ENCODE measurements at regions not wholly inside any gene's neighbourhood (a gene's known extent, or its start where the extent isn't known, plus 50 kb on each side); places are given as distances from the start of the nearest gene placed in this dataset.

DNA sequence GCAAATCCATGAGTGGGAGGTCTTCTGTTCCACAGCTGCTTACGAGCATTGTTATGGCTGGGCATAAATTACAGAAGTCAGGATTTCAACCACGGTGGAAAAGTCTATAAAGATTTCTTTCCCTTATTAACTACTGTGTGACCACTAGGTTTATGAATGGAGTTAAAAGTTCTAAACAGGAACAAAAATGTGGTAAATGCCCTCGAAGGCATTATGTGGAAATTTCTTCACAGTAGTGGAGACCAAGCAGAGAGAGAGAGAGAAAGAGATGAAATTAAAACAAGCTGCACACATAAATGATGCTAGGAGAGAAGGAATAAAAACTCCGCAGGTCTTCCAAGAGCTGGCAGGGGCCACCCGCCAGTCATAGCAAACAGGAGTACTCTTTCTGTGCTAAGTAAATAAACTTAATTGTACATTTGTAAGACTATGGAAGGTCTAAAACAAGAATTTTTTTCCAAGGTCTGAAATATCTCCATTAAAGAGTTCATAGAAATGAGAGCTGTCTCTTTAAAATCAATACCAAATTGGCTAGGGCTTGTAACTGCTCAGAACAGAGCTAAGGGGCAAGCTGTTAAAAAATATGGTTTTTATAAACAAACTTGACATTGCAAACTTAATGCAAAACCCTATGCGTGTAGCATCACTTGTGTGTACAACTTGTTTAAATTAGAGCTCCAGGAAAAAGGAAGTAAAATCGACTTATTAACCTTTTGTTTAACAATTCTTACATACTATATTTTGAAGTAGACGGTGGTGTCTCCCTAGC is 438.2 kb downstream of the MEIS1 start:
- TF ChIP-seq CTCF (IDR thresholded peaks at IDR 0.05) (no peak), POLR2A (IDR thresholded peaks at IDR 0.05) (no peak)
